HG03439 (cell line): ENCODE measurements at regions not wholly inside any gene's neighbourhood (a gene's known extent, or its start where the extent isn't known, plus 50 kb on each side); places are given as distances from the start of the nearest gene placed in this dataset.
"Not testable (repeated sequence)": the region's sequence is repeated elsewhere in the genome, so short reads cannot be mapped to it uniquely, and the experiment has no call there.

ENCODE experiments used
- ATAC-seq: cut with Tn5 transposase; IDR thresholded peaks from one replicate; pipeline ENCODE4 v1.9.1; 2021; ENCODE audit warnings: mild to moderate bottlenecking, moderate library complexity; ENCODE audit not compliant: unreplicated experiment

DNA sequence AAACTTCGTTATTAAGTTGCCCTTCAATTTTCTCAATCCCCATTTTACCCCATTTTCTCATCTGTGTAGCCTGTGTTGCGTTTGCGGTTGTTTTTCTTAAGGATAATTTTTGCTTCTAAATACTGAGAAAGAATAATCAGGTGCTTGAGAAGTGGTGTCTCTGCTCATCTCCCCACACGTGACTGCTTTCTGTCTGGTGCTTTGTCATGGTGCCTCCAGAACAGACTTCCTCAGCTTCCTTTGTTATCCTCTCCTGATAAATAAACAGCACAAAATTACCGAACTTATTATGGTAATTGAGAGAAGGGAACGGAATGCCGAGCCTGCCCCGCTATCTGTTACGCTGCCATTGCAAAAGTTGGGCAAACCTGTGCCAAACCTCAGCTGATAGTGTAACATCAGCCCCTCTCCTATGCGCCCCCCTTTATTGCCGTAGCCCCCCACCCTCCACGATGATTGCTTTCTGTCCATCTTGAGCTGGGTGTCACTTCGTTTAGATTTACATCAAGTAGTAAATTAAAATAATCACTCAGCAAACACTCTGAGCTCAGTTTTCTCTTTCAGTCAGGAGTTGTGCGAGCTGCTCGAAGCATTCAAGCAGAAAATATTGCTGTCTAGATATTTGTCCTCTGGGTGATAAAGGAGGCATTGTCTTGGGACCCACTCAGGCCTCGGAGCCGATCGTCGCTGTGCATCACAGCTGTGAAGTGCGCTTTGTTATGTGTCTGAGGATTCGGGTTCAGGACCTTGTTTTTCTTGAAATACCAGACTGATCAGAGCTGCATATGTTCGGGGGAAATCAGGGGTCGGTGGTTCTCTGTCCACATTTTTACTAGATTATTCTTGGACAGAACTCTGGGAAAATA, 1008.5 kb upstream of the FANCL start:
- ATAC-seq: no peak

GRCh38 chr2:59239146-59239545, 998.0 kb upstream of the FANCL start:
- ATAC-seq: no peak

GRCh38 chr2:59237311-59237710, 996.2 kb upstream of the FANCL start:
- no peak for ATAC-seq

DNA sequence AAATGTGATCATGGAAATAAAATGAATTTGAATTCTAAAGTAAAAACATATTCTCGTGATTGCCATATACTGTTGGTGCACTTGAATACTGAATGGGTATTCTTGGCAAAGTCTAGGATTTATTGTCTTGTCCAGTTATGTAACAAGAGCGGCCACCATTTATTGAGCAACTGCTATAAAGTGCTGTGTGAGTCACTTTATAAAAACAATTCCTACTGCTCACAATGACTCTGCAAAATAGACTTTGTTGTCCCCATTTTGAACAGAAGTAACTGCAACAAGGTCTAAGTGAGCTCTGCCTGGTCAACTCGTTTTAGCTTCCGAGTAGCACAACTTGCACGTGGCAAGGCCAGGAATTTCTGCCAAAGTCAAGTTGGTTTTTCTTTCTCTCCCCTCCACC, 995.6 kb upstream of the FANCL start:
- no peak for ATAC-seq

- ATAC-seq: no peak
Observed at GRCh38 chr2:59233920-59234319, 992.8 kb upstream of the FANCL start.

DNA sequence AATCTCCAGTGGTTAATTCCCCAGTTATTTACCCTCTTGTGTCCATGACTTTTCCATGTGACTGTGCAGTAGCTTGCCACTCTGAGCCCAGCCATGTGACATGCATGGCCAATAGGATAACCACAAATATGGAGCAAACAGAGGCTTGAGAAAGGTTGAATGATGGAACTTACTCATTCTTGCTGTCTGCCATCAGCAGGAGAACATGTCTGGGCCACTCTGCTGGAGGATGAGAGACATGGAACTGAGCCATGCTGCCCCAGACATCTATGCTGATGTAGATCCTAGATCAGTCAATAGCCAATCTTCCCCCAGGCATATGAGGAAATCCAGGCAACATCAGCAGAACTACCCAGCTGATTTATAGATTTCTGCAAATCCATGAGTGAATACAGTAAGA, 992.3 kb upstream of the FANCL start:
- ATAC-seq: no peak

DNA sequence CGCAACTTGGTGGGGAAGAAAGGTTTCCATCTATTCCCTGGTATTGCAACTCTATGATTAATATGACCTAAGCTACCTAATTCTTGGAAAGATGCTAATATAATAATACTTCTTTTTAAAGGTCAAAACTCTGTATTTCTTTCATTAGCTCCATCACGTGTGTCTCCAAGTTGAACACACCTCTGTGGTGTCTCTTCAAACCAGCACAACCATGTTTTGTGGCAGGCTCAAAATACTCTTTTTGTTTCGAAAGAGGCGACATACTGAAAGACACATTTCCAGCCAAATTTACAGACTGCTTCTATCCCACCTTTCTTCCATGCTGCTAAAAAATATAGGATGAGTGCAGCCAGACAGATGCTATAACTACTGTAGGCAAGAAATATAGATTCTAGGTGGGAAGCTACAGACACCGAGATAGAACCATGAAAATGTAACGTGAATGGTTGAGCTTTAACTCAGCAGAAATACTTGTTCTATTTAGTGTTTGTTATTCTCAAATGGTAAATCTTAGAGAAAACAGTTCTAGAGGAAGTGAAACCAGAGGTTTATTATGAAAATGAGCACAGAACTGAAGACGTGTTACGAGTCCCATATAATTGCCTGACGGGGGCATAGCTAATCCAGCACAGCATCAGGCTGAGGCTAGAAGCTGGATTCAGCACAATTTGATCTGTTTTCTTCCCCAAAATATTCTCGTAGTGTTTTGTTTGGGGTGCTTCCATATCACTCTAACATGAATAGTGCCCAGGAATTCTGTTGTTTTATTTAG, 991.5 kb upstream of the FANCL start:
- ATAC-seq: peak; percentile 87

DNA sequence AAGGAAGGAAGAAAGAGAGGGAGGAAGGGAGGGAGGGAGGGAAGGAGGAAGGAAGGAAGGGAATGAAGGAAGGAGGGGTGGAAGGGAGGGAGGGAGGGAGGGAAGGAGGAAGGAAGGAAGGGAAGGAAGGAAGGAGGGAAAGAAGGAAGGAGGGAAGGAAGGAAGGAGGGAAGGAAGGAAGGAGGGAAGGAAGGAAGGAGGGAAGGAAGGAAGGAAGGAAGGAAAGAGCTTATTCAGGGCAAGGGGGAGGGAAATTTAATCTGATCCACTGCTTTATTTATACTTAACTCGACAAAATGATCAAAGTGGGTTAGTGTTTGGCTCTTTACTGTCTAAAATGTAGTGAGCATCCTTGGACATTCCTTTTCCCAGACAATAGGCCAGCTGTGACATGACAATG, 985.2 kb upstream of the FANCL start:
- not testable (repeated sequence) for ATAC-seq

DNA sequence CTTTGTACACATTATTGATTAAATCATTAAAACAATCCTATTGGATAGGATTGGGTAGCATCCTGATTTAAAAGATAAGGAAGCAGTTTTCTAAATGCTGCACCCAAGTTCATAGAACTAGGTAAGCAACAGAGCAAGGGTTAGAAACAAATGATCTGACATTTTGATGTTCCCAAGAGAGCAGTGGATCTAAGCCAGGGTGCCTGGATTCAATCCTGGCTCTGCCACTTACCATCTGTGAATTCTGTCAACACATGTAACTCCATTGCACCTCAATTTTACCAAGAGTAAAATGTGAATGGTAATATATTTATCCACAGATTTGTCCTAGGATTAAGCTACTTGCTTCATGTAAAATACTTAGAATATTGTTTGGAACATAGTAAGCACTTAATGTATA, 982.6 kb upstream of the FANCL start:
- ATAC-seq: no peak

- no peak for ATAC-seq
Observed at GRCh38 chr2:59217360-59217759, 976.2 kb upstream of the FANCL start.

GRCh38 chr2:59206361-59206760, 965.2 kb upstream of the FANCL start:
- no peak for ATAC-seq

GRCh38 chr2:59204040-59204439, 962.9 kb upstream of the FANCL start:
- ATAC-seq: no peak

- ATAC-seq: no peak
Observed at GRCh38 chr2:59196491-59196890, 955.4 kb upstream of the FANCL start.

DNA sequence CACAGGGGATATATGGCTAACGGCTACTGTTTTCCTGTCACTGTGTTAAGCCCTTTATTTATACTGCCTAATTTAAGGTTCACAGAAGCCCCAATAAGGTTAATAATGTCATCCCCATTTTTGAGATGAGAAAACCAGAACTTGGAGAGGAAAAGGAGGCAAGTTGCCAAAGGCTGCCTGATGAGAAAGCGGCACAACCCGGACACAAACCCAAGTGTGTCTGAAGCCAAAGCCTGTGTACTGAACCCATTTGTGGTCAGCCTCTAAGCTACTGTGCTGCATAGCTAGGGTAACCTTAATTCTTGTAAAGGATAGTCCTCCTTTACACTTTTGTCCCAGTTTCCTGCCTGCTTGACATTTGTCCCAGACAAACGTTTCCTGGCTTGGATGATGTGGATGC, 954.7 kb upstream of the FANCL start:
- no peak for ATAC-seq

- no peak for ATAC-seq
Observed at GRCh38 chr2:59191781-59192180, 950.7 kb upstream of the FANCL start.

DNA sequence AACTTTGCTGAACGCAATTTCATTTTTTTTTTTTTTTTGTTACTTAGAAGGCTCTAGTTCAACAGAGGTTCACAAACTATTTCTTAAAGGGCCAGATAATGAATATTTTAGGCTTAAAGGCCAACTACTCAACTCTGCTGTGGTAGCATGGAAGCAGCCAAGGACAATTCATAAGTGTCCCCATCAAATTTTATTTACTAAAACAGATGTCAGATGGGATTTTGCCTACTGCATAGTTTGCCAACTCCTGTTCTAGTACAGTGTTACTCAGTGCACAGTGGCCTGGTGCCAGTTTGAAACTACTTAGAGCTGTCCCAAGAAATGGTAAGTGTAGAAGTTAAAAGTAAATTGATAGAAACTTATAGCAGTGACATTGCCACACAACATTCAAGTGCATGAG, 949.4 kb upstream of the FANCL start:
- ATAC-seq: no peak

DNA sequence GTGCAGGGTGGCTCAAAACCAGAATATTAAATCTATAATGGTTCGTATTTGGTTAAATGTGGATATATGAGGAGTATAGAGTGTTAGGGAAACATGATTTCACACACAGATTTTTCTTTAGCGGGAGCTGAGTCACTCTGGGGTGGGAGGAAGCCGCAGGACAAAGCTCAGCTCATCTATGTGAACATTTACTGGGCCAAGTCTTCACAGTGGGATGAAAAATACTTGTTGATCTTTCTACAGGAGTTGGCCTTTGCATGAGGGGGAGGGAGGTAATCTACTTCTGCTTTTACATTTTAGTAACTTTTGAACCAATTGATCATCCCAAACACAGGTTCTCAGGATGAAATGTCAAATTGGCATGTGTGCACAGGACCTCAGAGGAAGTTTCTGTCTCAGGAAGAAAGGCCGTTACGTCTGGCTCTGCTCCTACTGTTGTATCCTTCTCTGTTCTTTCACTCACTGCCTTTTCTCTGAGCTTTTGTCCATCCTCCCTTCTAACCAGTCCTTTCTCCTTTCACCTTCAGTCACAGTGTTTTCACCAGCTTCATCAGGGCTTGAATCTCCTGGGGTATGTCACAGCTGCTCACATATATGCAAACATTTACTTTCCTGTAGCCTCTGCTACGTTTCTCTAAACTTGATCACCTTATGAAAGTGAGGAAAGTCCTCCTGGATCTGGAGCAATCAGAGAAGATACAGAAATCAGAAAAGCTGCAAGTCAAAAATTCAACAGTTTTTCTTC, 943.3 kb upstream of the FANCL start:
- ATAC-seq: no peak

- ATAC-seq: no peak
Observed at GRCh38 chr2:59183070-59183469, 941.9 kb upstream of the FANCL start.

DNA sequence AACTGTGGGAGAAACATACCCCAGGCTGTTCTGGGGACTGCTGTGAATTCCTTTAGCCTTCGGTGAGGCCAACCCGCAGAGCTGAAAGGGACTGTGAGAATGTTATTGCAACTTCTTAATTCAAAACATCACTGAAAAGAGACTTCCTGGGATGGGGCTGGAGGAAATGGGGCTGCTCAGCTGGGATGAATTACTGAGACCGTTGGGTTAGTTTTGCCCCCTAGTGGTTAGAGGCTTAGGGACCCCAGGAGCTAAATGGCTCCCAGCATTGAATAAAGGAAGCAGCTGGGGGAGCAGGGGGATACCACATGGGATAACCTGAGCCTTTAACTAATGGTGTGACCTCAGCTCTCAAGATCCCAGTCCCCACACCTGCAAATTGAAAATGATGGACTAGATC, 941.1 kb upstream of the FANCL start:
- no peak for ATAC-seq

GRCh38 chr2:59181347-59181746, 940.2 kb upstream of the FANCL start:
- ATAC-seq: no peak

DNA sequence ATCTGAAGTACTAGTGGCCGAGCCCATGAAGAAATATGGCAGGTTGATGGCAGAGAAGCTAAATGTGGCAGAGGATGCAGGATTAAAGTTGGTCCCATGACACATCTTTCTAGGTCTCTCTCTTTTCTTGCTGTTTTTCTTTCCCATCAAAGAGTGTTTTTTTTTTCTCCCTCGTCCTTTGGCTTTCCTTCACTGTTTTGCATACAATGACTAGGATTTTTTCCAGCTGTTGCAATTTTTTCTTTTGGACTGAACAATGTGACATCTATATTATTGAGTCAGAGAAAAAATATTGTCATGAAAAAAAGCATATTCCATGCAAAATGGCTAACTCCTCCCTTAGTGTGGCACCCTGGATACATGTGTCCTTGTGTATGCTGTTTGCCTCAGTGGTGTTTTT, 939.5 kb upstream of the FANCL start:
- ATAC-seq: no peak

DNA sequence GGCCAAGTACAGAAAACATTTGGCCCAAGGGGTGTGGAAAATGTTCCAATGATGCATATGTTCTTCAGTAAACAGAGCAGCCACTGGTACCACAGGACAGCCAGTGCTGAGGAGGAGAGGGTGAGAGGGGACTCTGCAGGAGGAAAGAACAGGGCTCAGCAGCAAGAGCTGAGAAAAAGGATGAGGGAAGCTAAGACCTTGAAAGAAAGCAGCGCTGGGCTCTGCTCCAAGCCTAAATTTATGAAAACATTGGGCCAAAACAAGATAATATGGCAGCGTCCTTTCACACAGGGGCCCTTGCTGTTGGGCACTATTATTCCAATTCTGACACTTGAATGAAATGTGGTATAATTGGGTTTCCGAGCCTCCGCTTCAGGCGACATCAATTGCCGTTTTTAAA, 939.0 kb upstream of the FANCL start:
- ATAC-seq: no peak
